HEK293 (cell line): ENCODE measurements at regions not wholly inside any gene's neighbourhood (a gene's known extent, or its start where the extent isn't known, plus 50 kb on each side); places are given as distances from the start of the nearest gene placed in this dataset.

Source experiments
- CTCF ChIA-PET: fragments of 350-600 bp; formaldehyde crosslinking; extraction: SDS; loops from one replicate; lab custom pipeline; 2021; ENCODE audit warnings: antibody characterized with exemption; lab: Yijun Ruan, JAX
- POLR2A ChIA-PET: fragments of 300-600 bp; formaldehyde crosslinking; extraction: SDS; loops from one replicate; lab custom pipeline; 2020; ENCODE audit warnings: antibody characterized with exemption, inconsistent platforms; lab: Yijun Ruan, JAX
- H3K27ac ChIP-seq: fragments of 200-500 bp; sonication (Bioruptor generic); 2 replicates; pipeline ENCODE4 v1.5.1; 2014; ENCODE audit warnings: low read depth, low read length, control low read depth, inconsistent platforms; ENCODE audit errors: extremely low read depth
- H3K36me3 ChIP-seq, 2 experiments: fragments of 200-500 bp in 1 of 2; sonication (Bioruptor generic) in 1 of 2; 1 replicate in 1 of 2; 2 replicates in 1 of 2; pipeline ENCODE4 v1.5.1; 2014 to 2017; ENCODE audit warnings: inconsistent platforms in 2 of 2, low read length in 2 of 2; ENCODE audit not compliant: control insufficient read depth in 2 of 2, insufficient read depth in 1 of 2
- H3K4me1 ChIP-seq: fragments of 200-500 bp; sonication (Bioruptor generic); 2 replicates; pipeline ENCODE4 v1.5.1; 2014; ENCODE audit warnings: mild to moderate bottlenecking, low read length, inconsistent platforms; ENCODE audit not compliant: control insufficient read depth, insufficient read depth
- H3K4me3 ChIP-seq: 2 replicates; pipeline ENCODE4 v1.5.1; 2011; ENCODE audit warnings: low read depth, mild to moderate bottlenecking, control low read depth, low read length, moderate library complexity
- H3K9me3 ChIP-seq: fragments of 200-500 bp; sonication (Bioruptor generic); 2 replicates; pipeline ENCODE4 v1.5.1; 2014; ENCODE audit warnings: low read depth, low read length, inconsistent platforms; ENCODE audit not compliant: control insufficient read depth, insufficient read depth
- EGR2 ChIP-seq: fragments of 450-650 bp; formaldehyde crosslinking; IDR thresholded peaks from 2 replicates; pipeline ENCODE4 v1.5.1; 2016; ENCODE audit warnings: low read depth, missing biosample characterization, missing genetic modification characterization
- FEZF1 ChIP-seq: fragments of 450-650 bp; formaldehyde crosslinking; IDR thresholded peaks from 2 replicates; pipeline ENCODE4 v1.5.1; 2016; ENCODE audit warnings: missing biosample characterization, missing genetic modification characterization
- GLI4 ChIP-seq: fragments of 450-650 bp; formaldehyde crosslinking; IDR thresholded peaks from 2 replicates; pipeline ENCODE4 v1.5.1; 2016; ENCODE audit warnings: missing biosample characterization, missing genetic modification characterization
- KLF17 ChIP-seq: fragments of 450-650 bp; formaldehyde crosslinking; IDR thresholded peaks from 2 replicates; pipeline ENCODE4 v1.5.1; 2016; ENCODE audit warnings: missing biosample characterization, missing genetic modification characterization
- KLF8 ChIP-seq: fragments of 450-650 bp; formaldehyde crosslinking; IDR thresholded peaks from 2 replicates; pipeline ENCODE4 v1.5.1; 2016; ENCODE audit warnings: missing biosample characterization, missing genetic modification characterization
- PRDM2 ChIP-seq: fragments of 450-650 bp; formaldehyde crosslinking; IDR thresholded peaks from 2 replicates; pipeline ENCODE4 v1.5.1; 2016; ENCODE audit warnings: missing biosample characterization, missing genetic modification characterization, borderline replicate concordance
- PRDM4 ChIP-seq: fragments of 450-650 bp; formaldehyde crosslinking; IDR thresholded peaks from 2 replicates; pipeline ENCODE4 v1.5.1; 2017; ENCODE audit warnings: missing biosample characterization, missing genetic modification characterization
- SP2 ChIP-seq: fragments of 450-650 bp; formaldehyde crosslinking; IDR thresholded peaks from 2 replicates; pipeline ENCODE4 v1.5.1; 2016; ENCODE audit warnings: missing biosample characterization, missing genetic modification characterization
- ZIC2 ChIP-seq: fragments of 450-650 bp; formaldehyde crosslinking; IDR thresholded peaks from 2 replicates; pipeline ENCODE4 v1.5.1; 2016; ENCODE audit warnings: missing biosample characterization, missing genetic modification characterization
- ZNF146 ChIP-seq: fragments of 450-650 bp; formaldehyde crosslinking; IDR thresholded peaks from 2 replicates; pipeline ENCODE4 v1.5.1; 2016; ENCODE audit warnings: missing biosample characterization, missing genetic modification characterization
- ZNF24 ChIP-seq: fragments of 450-650 bp; formaldehyde crosslinking; IDR thresholded peaks from 2 replicates; pipeline ENCODE4 v1.5.1; 2016; ENCODE audit warnings: missing biosample characterization, missing genetic modification characterization
- ZNF366 ChIP-seq: fragments of 450-650 bp; formaldehyde crosslinking; conservative IDR thresholded peaks from 2 replicates; pipeline ENCODE4 v1.5.1; 2016; ENCODE audit warnings: missing biosample characterization, missing genetic modification characterization
- ZNF449 ChIP-seq: fragments of 450-650 bp; formaldehyde crosslinking; IDR thresholded peaks from 2 replicates; pipeline ENCODE4 v1.5.1; 2017; ENCODE audit warnings: missing biosample characterization, mild to moderate bottlenecking, missing genetic modification characterization, moderate library complexity
- ZNF558 ChIP-seq: fragments of 450-650 bp; formaldehyde crosslinking; IDR thresholded peaks from 2 replicates; pipeline ENCODE4 v1.5.1; 2016; ENCODE audit warnings: missing biosample characterization, missing genetic modification characterization
- ZNF560 ChIP-seq: fragments of 450-650 bp; formaldehyde crosslinking; IDR thresholded peaks from 2 replicates; pipeline ENCODE4 v1.5.1; 2017; ENCODE audit warnings: missing biosample characterization, missing genetic modification characterization, borderline replicate concordance
- ZNF660 ChIP-seq: fragments of 450-650 bp; IDR thresholded peaks from 2 replicates; pipeline ENCODE4 v1.5.1; 2018; ENCODE audit warnings: missing biosample characterization, mild to moderate bottlenecking, missing genetic modification characterization
- ZNF677 ChIP-seq: fragments of 450-650 bp; IDR thresholded peaks from 2 replicates; pipeline ENCODE4 v1.5.0; 2018; ENCODE audit warnings: missing biosample characterization, mild to moderate bottlenecking, missing genetic modification characterization, moderate library complexity
- ZNF707 ChIP-seq: fragments of 450-650 bp; formaldehyde crosslinking; IDR thresholded peaks from 2 replicates; pipeline ENCODE4 v1.5.1; 2016; ENCODE audit warnings: missing biosample characterization, missing genetic modification characterization
- TF ChIP-seq, protein P1 (sequence below): fragments of 450-650 bp; formaldehyde crosslinking; IDR thresholded peaks from 2 replicates; pipeline ENCODE4 v1.5.1; 2017; ENCODE audit warnings: missing biosample characterization, missing genetic modification characterization
- TF ChIP-seq, protein P2 (sequence below): fragments of 450-650 bp; formaldehyde crosslinking; conservative IDR thresholded peaks from 2 replicates; pipeline ENCODE4 v1.5.1; 2016; ENCODE audit warnings: low read depth, missing biosample characterization, missing genetic modification characterization

DNA sequence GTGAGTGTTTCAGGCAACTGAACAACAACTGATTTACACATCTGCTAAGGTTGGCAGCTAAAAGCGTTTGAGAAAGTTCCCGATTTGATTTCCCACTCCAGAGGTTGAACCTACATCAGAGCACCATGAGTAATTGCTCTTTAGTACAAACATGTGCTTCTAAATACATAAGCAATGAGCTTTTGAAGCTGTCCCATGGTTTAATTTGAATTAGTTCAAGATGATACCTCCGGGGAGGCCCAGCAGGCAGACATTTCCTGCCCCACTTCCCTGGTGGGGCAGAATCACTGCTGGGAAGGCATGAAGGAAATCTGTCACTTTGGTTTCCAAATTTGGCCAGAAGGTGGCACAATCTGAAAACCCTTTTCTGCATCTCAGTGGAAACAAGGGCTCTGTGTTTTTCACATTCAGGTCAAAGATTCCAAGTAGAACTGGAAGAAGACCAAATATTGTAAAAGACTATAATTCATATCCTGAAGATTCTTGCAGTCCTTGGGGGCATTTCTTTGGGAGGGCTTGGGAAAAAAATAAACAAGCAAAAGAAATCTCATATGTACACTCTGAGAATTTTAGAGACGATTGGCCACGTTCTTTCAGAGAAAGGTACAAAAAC, 176.2 kb upstream of the FAM20A start (continued):
- TF ChIP-seq, protein P1, sequence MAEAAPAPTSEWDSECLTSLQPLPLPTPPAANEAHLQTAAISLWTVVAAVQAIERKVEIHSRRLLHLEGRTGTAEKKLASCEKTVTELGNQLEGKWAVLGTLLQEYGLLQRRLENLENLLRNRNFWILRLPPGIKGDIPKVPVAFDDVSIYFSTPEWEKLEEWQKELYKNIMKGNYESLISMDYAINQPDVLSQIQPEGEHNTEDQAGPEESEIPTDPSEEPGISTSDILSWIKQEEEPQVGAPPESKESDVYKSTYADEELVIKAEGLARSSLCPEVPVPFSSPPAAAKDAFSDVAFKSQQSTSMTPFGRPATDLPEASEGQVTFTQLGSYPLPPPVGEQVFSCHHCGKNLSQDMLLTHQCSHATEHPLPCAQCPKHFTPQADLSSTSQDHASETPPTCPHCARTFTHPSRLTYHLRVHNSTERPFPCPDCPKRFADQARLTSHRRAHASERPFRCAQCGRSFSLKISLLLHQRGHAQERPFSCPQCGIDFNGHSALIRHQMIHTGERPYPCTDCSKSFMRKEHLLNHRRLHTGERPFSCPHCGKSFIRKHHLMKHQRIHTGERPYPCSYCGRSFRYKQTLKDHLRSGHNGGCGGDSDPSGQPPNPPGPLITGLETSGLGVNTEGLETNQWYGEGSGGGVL (tag by site-specific recombination), result no peak
- TF ChIP-seq ZIC2 (peak; percentile 72), ZNF660 (tag by site-specific recombination) (peak; percentile 39; the same call in 1 of the 2 replicates), ZNF677 (tag by site-specific recombination) (no peak), SP2 (tag by site-specific recombination) (no peak), FEZF1 (tag by site-specific recombination) (no peak)

GRCh38 chr17:68776451-68776850, 175.3 kb upstream of the FAM20A start:
- CTCF ChIA-PET, result interaction anchor here (0.6 to 6.7 kb wide), 23 partner anchors 11 to 620 kb away, joined by 3 to 72 read pairs (median 3); no protein-coding TSS in a partner anchor
- no peaks in the 10 kb centered on the region for H3K9me3 ChIP-seq
- H3K27ac ChIP-seq, result no peak overlapping the region
- H3K4me1 ChIP-seq, result no peaks in the 10 kb centered on the region
- POLR2A ChIA-PET, result no interaction called here
- H3K36me3 ChIP-seq, result no peaks in the 10 kb centered on the region
- H3K4me3 ChIP-seq, result no peak overlapping the region
- no peak for TF ChIP-seq PRDM2 (tag by site-specific recombination)
- TF ChIP-seq KLF17 (tag by site-specific recombination), result no peak
- no peak for TF ChIP-seq GLI4 (tag by site-specific recombination)
- TF ChIP-seq KLF8, result no peak
- TF ChIP-seq ZNF558 (tag by site-specific recombination), result no peak
- TF ChIP-seq ZNF707, result no peak
- TF ChIP-seq ZNF449, result no peak
- TF ChIP-seq PRDM4 (tag by site-specific recombination), result no peak
- TF ChIP-seq ZNF146 (tag by site-specific recombination), result no peak
- TF ChIP-seq ZNF366 (tag by site-specific recombination), result no peak
- TF ChIP-seq, protein P2, sequence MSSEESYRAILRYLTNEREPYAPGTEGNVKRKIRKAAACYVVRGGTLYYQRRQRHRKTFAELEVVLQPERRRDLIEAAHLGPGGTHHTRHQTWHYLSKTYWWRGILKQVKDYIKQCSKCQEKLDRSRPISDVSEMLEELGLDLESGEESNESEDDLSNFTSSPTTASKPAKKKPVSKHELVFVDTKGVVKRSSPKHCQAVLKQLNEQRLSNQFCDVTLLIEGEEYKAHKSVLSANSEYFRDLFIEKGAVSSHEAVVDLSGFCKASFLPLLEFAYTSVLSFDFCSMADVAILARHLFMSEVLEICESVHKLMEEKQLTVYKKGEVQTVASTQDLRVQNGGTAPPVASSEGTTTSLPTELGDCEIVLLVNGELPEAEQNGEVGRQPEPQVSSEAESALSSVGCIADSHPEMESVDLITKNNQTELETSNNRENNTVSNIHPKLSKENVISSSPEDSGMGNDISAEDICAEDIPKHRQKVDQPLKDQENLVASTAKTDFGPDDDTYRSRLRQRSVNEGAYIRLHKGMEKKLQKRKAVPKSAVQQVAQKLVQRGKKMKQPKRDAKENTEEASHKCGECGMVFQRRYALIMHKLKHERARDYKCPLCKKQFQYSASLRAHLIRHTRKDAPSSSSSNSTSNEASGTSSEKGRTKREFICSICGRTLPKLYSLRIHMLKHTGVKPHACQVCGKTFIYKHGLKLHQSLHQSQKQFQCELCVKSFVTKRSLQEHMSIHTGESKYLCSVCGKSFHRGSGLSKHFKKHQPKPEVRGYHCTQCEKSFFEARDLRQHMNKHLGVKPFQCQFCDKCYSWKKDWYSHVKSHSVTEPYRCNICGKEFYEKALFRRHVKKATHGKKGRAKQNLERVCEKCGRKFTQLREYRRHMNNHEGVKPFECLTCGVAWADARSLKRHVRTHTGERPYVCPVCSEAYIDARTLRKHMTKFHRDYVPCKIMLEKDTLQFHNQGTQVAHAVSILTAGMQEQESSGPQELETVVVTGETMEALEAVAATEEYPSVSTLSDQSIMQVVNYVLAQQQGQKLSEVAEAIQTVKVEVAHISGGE (tag by site-specific recombination), result no peak
- no peak for TF ChIP-seq ZNF560 (tag by site-specific recombination)
- no peak for TF ChIP-seq EGR2 (tag by site-specific recombination)
- TF ChIP-seq ZNF24 (tag by site-specific recombination), result no peak
